ENCODE measurements at regions not wholly inside any gene's neighbourhood (a gene's known extent, or its start where the extent isn't known, plus 50 kb on each side); places are given as distances from the start of the nearest gene placed in this dataset.
A peak's percentile ranks its signal among the peaks of the same experiment; 100 is the strongest.

DNA sequence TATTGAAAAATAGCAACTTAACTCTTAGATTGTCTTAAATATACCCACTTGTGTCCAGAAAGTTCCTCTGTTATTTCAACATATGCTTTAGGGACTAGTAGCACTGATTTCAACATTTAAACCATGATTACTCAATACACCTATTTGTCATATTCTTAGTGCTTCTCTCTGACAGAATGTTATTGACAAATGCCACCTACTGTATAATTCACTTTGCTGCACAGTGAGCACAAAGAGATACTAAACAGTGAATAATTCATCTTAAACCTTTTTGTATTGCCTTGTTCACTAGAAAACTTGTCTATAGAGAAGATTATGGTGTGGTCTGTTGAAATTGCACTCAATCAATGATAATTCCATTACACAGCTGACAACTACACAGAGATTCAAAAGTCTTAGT lies 692.6 kb downstream of the PCDH17 start:
- no TSS peak for BruUV-seq (replicated peaks)
- intact Hi-C loops (cut with micrococcal nuclease; ENCODE audit: unreplicated experiment): no loop called here
- ChIA-PET CTCF (no interaction called here), POLR2A (ENCODE audit: low non-redundant PET) (no interaction called here)
- TF ChIP-seq EZH2 (IDR thresholded peaks at IDR 0.05; ENCODE audit: borderline replicate concordance, low read depth, low read length, poor library complexity, severe bottlenecking): no peak
- TF ChIP-seq CTCF (conservative IDR thresholded peaks at IDR 0.05; ENCODE audit: low read depth, low read length): no peak
- H3K36me3 ChIP-seq (ENCODE audit: insufficient read depth, low read length, poor library complexity, severe bottlenecking): no peaks in the 10 kb centered on the region
- no peaks in the 10 kb centered on the region for H3K9me3 ChIP-seq (ENCODE audit: low read depth, low read length, poor library complexity, severe bottlenecking)
- no peaks in the 10 kb centered on the region for H3K27me3 ChIP-seq (replicated peaks; ENCODE audit: insufficient read depth, low read depth, low read length, poor library complexity)
- no peaks in the 10 kb centered on the region for H3K4me1 ChIP-seq (ENCODE audit: insufficient read depth, low read length, poor library complexity, severe bottlenecking)
- no peak overlapping the region for H3K4me3 ChIP-seq (ENCODE audit: low read depth, low read length, poor library complexity, severe bottlenecking)
- H3K27ac ChIP-seq (ENCODE audit: low read depth, low read length, poor library complexity, severe bottlenecking): no peak overlapping the region
- DNase-seq (ENCODE audit: low spot score): peak; percentile 3

DNA sequence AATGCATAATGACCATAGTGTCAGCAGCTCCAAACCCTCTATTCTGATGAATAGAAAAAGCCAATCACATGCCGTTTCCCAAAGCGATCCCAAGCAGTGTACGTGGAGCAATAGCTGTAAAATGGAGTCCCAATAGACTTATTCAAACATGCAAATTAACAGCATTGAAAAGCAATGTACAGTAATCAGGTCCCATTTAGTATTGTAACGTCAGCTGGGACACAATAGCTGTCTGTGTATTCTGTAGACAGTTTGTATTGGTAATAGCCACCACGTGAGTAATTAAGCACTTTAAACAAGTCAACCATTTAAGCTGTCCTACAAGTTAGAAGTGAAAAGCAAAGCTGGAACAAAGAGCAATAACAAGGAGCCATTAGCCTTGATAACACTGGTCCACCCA lies 698.2 kb downstream of the PCDH17 start:
- POLR2A ChIA-PET (ENCODE audit: low non-redundant PET): no interaction called here
- no peaks in the 10 kb centered on the region for H3K36me3 ChIP-seq (ENCODE audit: insufficient read depth, low read length, poor library complexity, severe bottlenecking)
- CTCF ChIA-PET: no interaction called here
- no peaks in the 10 kb centered on the region for H3K27me3 ChIP-seq (replicated peaks; ENCODE audit: insufficient read depth, low read depth, low read length, poor library complexity)
- intact Hi-C loops (cut with micrococcal nuclease; ENCODE audit: unreplicated experiment): no loop called here
- no TSS peak for BruUV-seq (replicated peaks)
- no peaks in the 10 kb centered on the region for H3K4me1 ChIP-seq (ENCODE audit: insufficient read depth, low read length, poor library complexity, severe bottlenecking)
- H3K4me3 ChIP-seq (ENCODE audit: low read depth, low read length, poor library complexity, severe bottlenecking): no peak overlapping the region
- no peak overlapping the region for H3K27ac ChIP-seq (ENCODE audit: low read depth, low read length, poor library complexity, severe bottlenecking)
- no peak for TF ChIP-seq EZH2 (IDR thresholded peaks at IDR 0.05; ENCODE audit: borderline replicate concordance, low read depth, low read length, poor library complexity, severe bottlenecking)
- no peak for TF ChIP-seq CTCF (conservative IDR thresholded peaks at IDR 0.05; ENCODE audit: low read depth, low read length)
- DNase-seq (ENCODE audit: low spot score): no peak
- no peaks in the 10 kb centered on the region for H3K9me3 ChIP-seq (ENCODE audit: low read depth, low read length, poor library complexity, severe bottlenecking)

DNA sequence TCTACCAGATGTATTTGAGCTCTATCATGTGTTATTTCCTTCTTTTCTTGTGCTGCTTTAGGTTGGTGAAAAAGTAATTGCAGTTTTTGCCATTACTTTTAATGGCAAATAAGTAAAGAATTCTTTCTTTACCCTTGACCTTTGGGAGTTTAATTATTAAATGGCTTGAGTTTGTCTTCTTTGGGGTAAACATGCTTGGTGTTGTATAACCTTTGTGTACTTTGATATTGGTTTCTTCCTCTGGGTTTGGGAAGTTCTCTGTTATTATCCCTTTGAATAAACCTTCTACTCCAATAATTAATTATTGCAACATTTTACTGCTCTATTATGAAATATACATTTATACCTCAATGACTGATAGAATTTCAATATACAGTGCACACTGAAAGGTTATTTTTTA lies 709.4 kb downstream of the PCDH17 start:
- Histone ChIP-seq H3K27ac (ENCODE audit: low read depth, low read length, poor library complexity, severe bottlenecking) (no peak overlapping the region), H3K27me3 (replicated peaks; ENCODE audit: insufficient read depth, low read depth, low read length, poor library complexity) (no peaks in the 10 kb centered on the region), H3K4me3 (ENCODE audit: low read depth, low read length, poor library complexity, severe bottlenecking) (no peak overlapping the region), H3K9me3 (ENCODE audit: low read depth, low read length, poor library complexity, severe bottlenecking) (no peaks in the 10 kb centered on the region), H3K4me1 (ENCODE audit: insufficient read depth, low read length, poor library complexity, severe bottlenecking) (no peaks in the 10 kb centered on the region), H3K36me3 (ENCODE audit: insufficient read depth, low read length, poor library complexity, severe bottlenecking) (no peaks in the 10 kb centered on the region)
- ChIA-PET POLR2A (ENCODE audit: low non-redundant PET) (no interaction called here), CTCF (no interaction called here)
- intact Hi-C loops (cut with micrococcal nuclease; ENCODE audit: unreplicated experiment): no loop called here
- TF ChIP-seq EZH2 (IDR thresholded peaks at IDR 0.05; ENCODE audit: borderline replicate concordance, low read depth, low read length, poor library complexity, severe bottlenecking) (no peak), CTCF (conservative IDR thresholded peaks at IDR 0.05; ENCODE audit: low read depth, low read length) (no peak)
- no TSS peak for BruUV-seq (replicated peaks)
- DNase-seq (ENCODE audit: low spot score): no peak

Data from A673 (cell line).